Mesenchymal stem cell (in vitro differentiated cells and primary cell): ENCODE measurements at regions not wholly inside any gene's neighbourhood (a gene's known extent, or its start where the extent isn't known, plus 50 kb on each side); places are given as distances from the start of the nearest gene placed in this dataset.

Experiments used
- DNase-seq: peaks from one replicate; pipeline ENCODE4 v3.0.0-alpha.2; 2013
- H2AFZ ChIP-seq: one replicate; pipeline ENCODE4 v1.6.1; 2013; ENCODE audit warnings: low read depth, mild to moderate bottlenecking, control low read depth, inconsistent platforms, low read length, moderate library complexity
- H2AK5ac ChIP-seq: 2 replicates; pipeline ENCODE4 v1.6.1; 2013; ENCODE audit warnings: low read length, moderate library complexity, mild to moderate bottlenecking, inconsistent platforms; ENCODE audit not compliant: severe bottlenecking
- H2BK120ac ChIP-seq: one replicate; pipeline ENCODE4 v1.6.1; 2013; ENCODE audit warnings: low read depth, mild to moderate bottlenecking, inconsistent platforms, low read length, moderate library complexity
- H2BK12ac ChIP-seq, 2 experiments: one replicate each; pipeline ENCODE4 v1.6.1; 2013; ENCODE audit warnings: inconsistent platforms in 2 of 2, low read length in 2 of 2, mild to moderate bottlenecking in 2 of 2, moderate library complexity in 2 of 2, control low read depth in 1 of 2
- H2BK15ac ChIP-seq: one replicate; pipeline ENCODE4 v1.6.1; 2013; ENCODE audit warnings: mild to moderate bottlenecking, low read depth, inconsistent platforms; ENCODE audit not compliant: poor library complexity, severe bottlenecking
- H2BK5ac ChIP-seq: 2 replicates; pipeline ENCODE4 v1.6.1; 2013; ENCODE audit warnings: low read depth, mild to moderate bottlenecking, low read length, control low read depth, inconsistent platforms; ENCODE audit not compliant: poor library complexity, severe bottlenecking
- H3K14ac ChIP-seq, 2 experiments: one replicate each; pipeline ENCODE4 v1.6.1; 2013; ENCODE audit warnings: inconsistent platforms in 2 of 2, low read length in 2 of 2, control low read depth in 1 of 2, mild to moderate bottlenecking in 1 of 2, moderate library complexity in 1 of 2
- H3K18ac ChIP-seq, 2 experiments: one replicate each; pipeline ENCODE4 v1.6.1; 2013; ENCODE audit warnings: inconsistent platforms in 2 of 2, low read length in 2 of 2, control low read depth in 1 of 2, low read depth in 1 of 2, mild to moderate bottlenecking in 1 of 2
- H3K23ac ChIP-seq, 2 experiments: one replicate each; pipeline ENCODE4 v1.6.1; 2013; ENCODE audit warnings: inconsistent platforms in 2 of 2, low read length in 2 of 2, mild to moderate bottlenecking in 2 of 2, moderate library complexity in 2 of 2, control low read depth in 1 of 2
- H3K27ac ChIP-seq: 2 replicates; pipeline ENCODE4 v1.5.1; 2013; ENCODE audit warnings: mild to moderate bottlenecking, moderate library complexity, low read length, control low read depth, inconsistent platforms; ENCODE audit not compliant: poor library complexity, severe bottlenecking
- H3K27me3 ChIP-seq, 2 experiments: 2 replicates each; pipeline versions ENCODE4 v1.6.1 to v1.7.0; 2013; ENCODE audit warnings: low read length in 2 of 2, mild to moderate bottlenecking in 2 of 2, moderate library complexity in 2 of 2, control low read depth in 1 of 2, inconsistent platforms in 1 of 2; ENCODE audit not compliant: control insufficient read depth in 1 of 2, insufficient read depth in 1 of 2
- H3K36me3 ChIP-seq, 2 experiments: 2 replicates each; pipeline versions ENCODE4 v1.6.1 to v1.7.0; 2013; ENCODE audit warnings: low read length in 2 of 2, control low read depth in 1 of 2, inconsistent platforms in 1 of 2, low read depth in 1 of 2, mild to moderate bottlenecking in 1 of 2; ENCODE audit not compliant: insufficient read depth in 2 of 2, control insufficient read depth in 1 of 2
- H3K4ac ChIP-seq, 2 experiments: one replicate each; pipeline ENCODE4 v1.6.1; 2013; ENCODE audit warnings: inconsistent platforms in 2 of 2, low read length in 2 of 2, mild to moderate bottlenecking in 2 of 2, moderate library complexity in 2 of 2, control low read depth in 1 of 2, low read depth in 1 of 2
- H3K4me1 ChIP-seq: 2 replicates; pipeline ENCODE4 v1.6.1; 2013; ENCODE audit warnings: low read depth, low read length, control low read depth; ENCODE audit not compliant: control insufficient read depth, insufficient read depth
- H3K4me2 ChIP-seq: 2 replicates; pipeline ENCODE4 v1.6.1; 2013; ENCODE audit warnings: low read length, mild to moderate bottlenecking, inconsistent platforms; ENCODE audit not compliant: poor library complexity, severe bottlenecking
- H3K4me3 ChIP-seq, 2 experiments: 2 replicates each; pipeline versions ENCODE4 v1.5.1 to v1.7.0; 2013; ENCODE audit warnings: low read length in 2 of 2, mild to moderate bottlenecking in 2 of 2, control low read depth in 1 of 2, low read depth in 1 of 2; ENCODE audit not compliant: insufficient read depth in 1 of 2
- H3K79me1 ChIP-seq: replicated peaks from 2 replicates; pipeline ENCODE4 v1.6.1; 2013; ENCODE audit warnings: mild to moderate bottlenecking, control low read depth, low read length, inconsistent platforms; ENCODE audit not compliant: poor library complexity, severe bottlenecking
- H3K9ac ChIP-seq: 2 replicates; pipeline ENCODE4 v1.7.0; 2013; ENCODE audit warnings: mild to moderate bottlenecking, low read length, moderate library complexity
- H3K9me3 ChIP-seq: 2 replicates; pipeline ENCODE4 v1.7.0; 2013; ENCODE audit warnings: mild to moderate bottlenecking, low read length; ENCODE audit not compliant: control insufficient read depth
- H4K8ac ChIP-seq: one replicate; pipeline ENCODE4 v1.6.1; 2013; ENCODE audit warnings: inconsistent platforms, mild to moderate bottlenecking, low read length, moderate library complexity
- H4K91ac ChIP-seq: one replicate; pipeline ENCODE4 v1.6.1; 2013; ENCODE audit warnings: mild to moderate bottlenecking, low read length, inconsistent platforms
- WGBS: methylation state at CpG from one replicate; pipeline ENCODE4 v1.1.7; 2013; ENCODE audit warnings: mixed read lengths; 5-methylcytosine and 5-hydroxymethylcytosine counted together

DNA sequence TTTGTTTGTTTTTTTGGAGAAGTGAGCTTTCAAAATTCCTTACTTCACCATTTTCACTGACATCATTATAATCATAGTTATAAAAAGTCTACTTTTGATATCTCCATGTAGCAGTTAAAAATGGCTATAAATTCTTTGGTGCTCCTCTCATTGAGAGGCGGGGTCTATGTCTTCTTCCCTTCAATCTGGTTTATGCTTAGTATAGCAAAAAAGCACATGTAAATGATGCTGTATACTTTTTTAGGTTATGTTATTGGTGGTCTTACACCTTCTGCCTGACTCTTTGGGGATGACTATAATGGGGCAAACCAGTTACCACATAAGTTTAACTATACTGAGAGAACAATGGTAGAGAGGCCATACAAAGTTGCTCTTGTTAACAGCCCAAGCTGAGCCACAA lies 289.6 kb downstream of the EPM2A start:
- Histone ChIP-seq H2AFZ (no peak overlapping the region), H3K4me3 (no peak overlapping the region), H3K14ac (no peak overlapping the region), H2BK12ac (no peak overlapping the region), H3K36me3 (no peaks in the 10 kb centered on the region), H2BK5ac (no peak overlapping the region), H3K4me1 (no peaks in the 10 kb centered on the region), H3K9me3 (peaks cover 36% of the 10 kb centered on the region), H3K27ac (no peak overlapping the region), H3K79me1 (no peaks in the 10 kb centered on the region), H4K91ac (no peak overlapping the region), H2BK120ac (no peak overlapping the region), H3K23ac (no peak overlapping the region), H3K4me2 (no peak overlapping the region), H3K4ac (no peak overlapping the region), H4K8ac (no peak overlapping the region), H3K18ac (no peak overlapping the region), H3K27me3 (no peaks in the 10 kb centered on the region), H2AK5ac (no peak overlapping the region), H2BK15ac (no peak overlapping the region), H3K9ac (no peak overlapping the region)
- WGBS: 58% methylated on average over 1 of the region's 1 CpG
- no peak for DNase-seq

DNA sequence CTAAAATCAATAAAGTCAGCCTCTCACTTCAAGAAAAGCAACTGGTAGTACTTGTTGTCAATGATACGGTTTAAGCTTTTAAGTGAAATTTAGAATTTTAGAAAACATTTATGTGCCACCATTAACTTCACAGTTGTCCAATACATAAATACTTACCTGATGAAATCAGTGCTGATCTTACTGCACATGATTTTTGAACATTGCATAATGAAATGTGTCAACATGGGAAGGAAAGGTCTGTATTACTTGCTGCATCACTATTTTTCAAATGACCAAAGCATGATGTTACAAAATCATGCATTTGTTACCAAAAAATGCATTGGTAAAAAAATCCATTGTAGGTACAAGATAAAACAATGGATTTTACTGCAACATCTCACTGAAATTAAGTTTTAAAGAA lies 284.3 kb downstream of the EPM2A start:
- Histone ChIP-seq H2BK120ac (no peak overlapping the region), H2AK5ac (no peak overlapping the region)
- no CpG with 5 or more reads among the region's 1 CpG for WGBS

DNA sequence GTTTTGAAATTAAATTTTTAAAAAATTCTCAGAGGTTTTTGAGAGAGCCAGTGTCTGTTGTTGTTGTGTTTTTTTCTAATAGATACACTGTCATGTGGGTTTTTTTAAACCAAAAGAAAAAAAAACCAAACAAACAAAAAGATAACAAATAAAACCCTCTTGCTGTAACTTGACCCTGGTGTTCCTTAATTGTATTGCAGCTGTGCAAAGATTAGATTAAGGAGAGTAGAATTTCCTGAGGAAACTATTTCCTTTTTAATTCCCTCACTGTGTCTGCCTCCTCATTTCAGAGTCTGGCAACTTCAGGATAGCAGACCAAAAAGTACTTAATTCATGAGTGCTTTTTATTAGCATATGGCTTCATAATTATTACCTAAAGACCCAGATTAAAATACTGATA lies 281.9 kb downstream of the EPM2A start:
- H3K9ac ChIP-seq: no peak overlapping the region
- no peak overlapping the region for H3K18ac ChIP-seq
- DNase-seq: no peak
- no peak overlapping the region for H2BK15ac ChIP-seq
- H2BK120ac ChIP-seq: no peak overlapping the region
- H3K4me2 ChIP-seq: no peak overlapping the region
- H3K36me3 ChIP-seq: no peaks in the 10 kb centered on the region
- no peak overlapping the region for H3K14ac ChIP-seq
- H3K23ac ChIP-seq: no peak overlapping the region
- no peak overlapping the region for H2BK12ac ChIP-seq
- no peaks in the 10 kb centered on the region for H3K27me3 ChIP-seq
- H3K4me3 ChIP-seq: no peak overlapping the region
- no peaks in the 10 kb centered on the region for H3K9me3 ChIP-seq
- H3K4ac ChIP-seq: no peak overlapping the region
- no peak overlapping the region for H2AFZ ChIP-seq
- H2BK5ac ChIP-seq: no peak overlapping the region
- no peak overlapping the region for H4K8ac ChIP-seq
- no peak overlapping the region for H3K27ac ChIP-seq
- no peaks in the 10 kb centered on the region for H3K4me1 ChIP-seq
- H2AK5ac ChIP-seq: no peak overlapping the region
- H3K79me1 ChIP-seq: no peaks in the 10 kb centered on the region
- no peak overlapping the region for H4K91ac ChIP-seq

More for the DNA sequence above, 284.3 kb downstream of the EPM2A start:
- H3K18ac ChIP-seq: no peak overlapping the region
- H3K14ac ChIP-seq: no peak overlapping the region
- H3K27me3 ChIP-seq: no peaks in the 10 kb centered on the region
- H3K79me1 ChIP-seq: no peaks in the 10 kb centered on the region
- no peak overlapping the region for H3K9ac ChIP-seq
- no peak overlapping the region for H3K4me3 ChIP-seq
- DNase-seq: no peak
- peaks cover 8% of the 10 kb centered on the region for H3K9me3 ChIP-seq
- no peak overlapping the region for H4K91ac ChIP-seq
- no peak overlapping the region for H2BK15ac ChIP-seq
- H2BK5ac ChIP-seq: no peak overlapping the region
- no peaks in the 10 kb centered on the region for H3K36me3 ChIP-seq
- H4K8ac ChIP-seq: no peak overlapping the region
- no peak overlapping the region for H2AFZ ChIP-seq
- H3K4me1 ChIP-seq: no peaks in the 10 kb centered on the region
- H2BK12ac ChIP-seq: no peak overlapping the region
- H3K23ac ChIP-seq: no peak overlapping the region
- H3K4ac ChIP-seq: no peak overlapping the region
- H3K27ac ChIP-seq: no peak overlapping the region
- H3K4me2 ChIP-seq: no peak overlapping the region

DNA sequence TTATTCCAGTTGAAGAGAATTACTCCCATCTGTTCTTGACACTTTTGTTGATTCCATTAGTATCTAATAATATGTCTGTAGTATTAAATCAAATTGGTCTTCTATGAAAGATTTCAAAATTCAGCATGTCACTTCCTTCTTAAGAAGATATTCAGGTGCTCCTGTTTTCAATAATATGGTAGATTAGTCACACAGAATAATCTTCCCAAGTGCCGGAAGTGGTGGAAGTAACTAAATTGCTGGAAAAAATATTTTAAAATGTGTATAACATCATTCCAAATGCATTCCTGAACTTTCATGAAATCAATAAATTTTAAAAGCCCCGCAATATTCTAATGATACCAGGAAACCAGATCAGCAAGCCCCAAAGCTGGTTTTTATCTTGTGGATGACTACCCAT lies 281.3 kb downstream of the EPM2A start:
- WGBS: no CpG with 5 or more reads among the region's 2 CpGs

More for the DNA sequence above, 281.3 kb downstream of the EPM2A start:
- Histone ChIP-seq H3K14ac (no peak overlapping the region), H2AFZ (no peak overlapping the region), H3K4me3 (no peak overlapping the region), H3K18ac (no peak overlapping the region), H4K8ac (no peak overlapping the region), H2BK120ac (no peak overlapping the region), H2AK5ac (no peak overlapping the region), H3K9me3 (no peaks in the 10 kb centered on the region), H3K4ac (no peak overlapping the region), H3K4me1 (no peaks in the 10 kb centered on the region), H3K27ac (no peak overlapping the region), H3K79me1 (no peaks in the 10 kb centered on the region), H2BK12ac (no peak overlapping the region), H3K23ac (no peak overlapping the region), H3K36me3 (no peaks in the 10 kb centered on the region), H4K91ac (no peak overlapping the region), H3K9ac (no peak overlapping the region), H3K4me2 (no peak overlapping the region), H2BK5ac (no peak overlapping the region), H2BK15ac (no peak overlapping the region), H3K27me3 (no peaks in the 10 kb centered on the region)
- DNase-seq: no peak
